ENCODE measurements at regions not wholly inside any gene's neighbourhood (a gene's known extent, or its start where the extent isn't known, plus 50 kb on each side); places are given as distances from the start of the nearest gene placed in this dataset.
A peak's percentile ranks its signal among the peaks of the same experiment; 100 is the strongest.
"Not testable (repeated sequence)": the region's sequence is repeated elsewhere in the genome, so short reads cannot be mapped to it uniquely, and the experiment has no call there.

GRCh38 chr11:91047882-91048281 is 825.0 kb upstream of the CHORDC1 start:
- DNase-seq (ENCODE audit: low spot score) = no peak

DNA sequence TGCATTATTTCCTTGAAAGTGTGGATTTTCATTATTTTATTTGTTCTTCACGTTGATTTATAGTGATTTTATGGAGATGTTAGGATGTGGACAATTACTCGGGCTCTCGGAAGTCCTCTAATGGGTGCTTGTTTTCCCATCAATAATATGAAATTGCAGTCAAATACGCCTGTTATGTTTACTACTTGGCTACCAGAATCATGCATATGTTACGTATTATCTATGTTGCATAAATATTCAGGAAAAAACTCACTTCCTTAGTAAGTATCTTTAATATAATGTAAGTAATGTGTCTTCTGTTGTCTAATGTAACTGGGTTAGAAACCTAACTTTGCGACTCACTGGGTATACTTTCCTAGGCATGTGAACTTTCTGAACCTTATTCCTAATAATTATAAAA is 823.4 kb upstream of the CHORDC1 start:
- no peak for DNase-seq (ENCODE audit: low spot score)

GRCh38 chr11:91041626-91042025 is 818.8 kb upstream of the CHORDC1 start:
- no peak for DNase-seq (ENCODE audit: low spot score)

- DNase-seq (ENCODE audit: low spot score) = no peak
Measured at GRCh38 chr11:91023731-91024130, 800.9 kb upstream of the CHORDC1 start.

GRCh38 chr11:91011503-91011902 is 788.7 kb upstream of the CHORDC1 start:
- no peak for DNase-seq (ENCODE audit: low spot score)

DNA sequence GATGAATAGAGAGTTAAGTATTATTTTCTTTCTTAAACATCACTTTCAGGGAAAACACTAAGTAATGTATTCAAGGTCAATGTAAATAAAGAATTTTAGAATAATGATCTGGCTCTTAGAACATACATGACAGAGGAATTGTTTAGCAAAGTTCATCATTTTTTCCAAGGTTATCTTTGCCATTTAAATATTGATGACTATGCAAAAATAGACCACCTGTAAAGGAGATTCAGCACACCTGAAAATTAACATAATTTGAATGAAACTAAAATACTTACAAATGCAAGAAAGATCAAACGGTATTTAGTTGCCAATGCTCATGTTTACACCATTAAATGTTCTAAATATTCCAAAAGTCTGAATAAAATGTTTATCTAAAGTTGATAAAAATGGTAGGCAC is 782.6 kb upstream of the CHORDC1 start:
- no peak for DNase-seq (ENCODE audit: low spot score)

- no peak for DNase-seq (ENCODE audit: low spot score)
Measured at GRCh38 chr11:90997241-90997640, 774.4 kb upstream of the CHORDC1 start.

DNA sequence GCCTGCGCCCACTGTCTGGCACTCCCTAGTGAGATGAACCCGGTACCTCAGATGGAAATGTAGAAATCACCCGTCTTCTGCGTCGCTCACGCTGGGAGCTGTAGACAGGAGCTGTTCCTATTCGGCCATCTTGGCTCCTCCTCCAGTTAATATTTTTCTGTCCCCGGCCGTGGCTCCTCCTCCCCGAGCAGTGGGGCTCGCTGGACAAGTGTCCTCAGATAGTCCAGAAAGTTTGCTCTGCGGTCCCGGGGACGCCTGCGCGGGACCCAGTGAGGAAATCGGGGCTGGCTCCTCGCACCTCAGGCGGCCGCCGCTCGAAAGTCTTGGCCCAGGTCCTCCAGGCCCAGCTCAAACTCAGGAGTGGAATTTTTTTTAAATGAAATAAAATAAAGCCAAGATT is 749.3 kb upstream of the CHORDC1 start:
- DNase-seq (ENCODE audit: low spot score) = not testable (repeated sequence)

- DNase-seq (ENCODE audit: low spot score) = no peak
Measured at GRCh38 chr11:90947930-90948329, 725.1 kb upstream of the CHORDC1 start.

DNA sequence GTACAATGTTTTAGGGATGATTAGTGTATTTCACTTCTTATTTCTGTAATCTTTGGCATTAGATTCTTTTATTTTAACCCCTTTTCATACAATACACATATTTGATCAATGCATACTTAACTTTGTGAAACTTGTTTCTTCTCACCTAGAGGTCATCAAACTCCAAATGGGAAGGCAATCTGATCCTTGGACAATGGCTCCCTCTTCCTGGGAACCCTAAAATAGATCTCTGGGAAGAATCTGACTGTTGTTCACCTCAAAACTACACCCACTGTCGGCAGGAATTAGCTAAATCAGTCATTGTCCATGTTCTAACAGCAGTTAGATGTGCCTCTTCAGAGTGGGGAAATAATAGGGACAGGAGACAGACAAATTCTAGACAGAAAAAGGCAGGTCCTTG is 707.4 kb upstream of the CHORDC1 start:
- no peak for DNase-seq (ENCODE audit: low spot score)

DNA sequence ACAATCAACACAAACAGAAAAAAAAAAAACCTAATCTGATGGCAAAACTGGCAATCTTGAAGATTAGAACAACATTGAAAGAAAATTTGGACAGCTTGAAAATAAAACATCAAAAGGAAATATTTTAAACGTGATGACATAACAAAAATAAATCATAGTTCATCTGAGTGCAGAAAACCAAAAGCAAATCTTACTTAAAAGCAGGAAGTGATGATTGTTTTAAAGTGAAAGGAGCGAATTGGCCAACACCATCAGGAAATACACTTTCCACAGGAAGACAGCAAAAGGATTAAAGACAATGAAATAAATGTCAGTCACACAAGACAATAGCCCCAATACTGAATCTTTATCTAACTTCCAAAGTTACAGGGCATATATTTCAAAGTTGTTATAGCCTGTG is 696.5 kb upstream of the CHORDC1 start:
- DNase-seq (ENCODE audit: low spot score) = no peak

- no peak for DNase-seq (ENCODE audit: low spot score)
Measured at GRCh38 chr11:90916706-90917105, 693.9 kb upstream of the CHORDC1 start.

DNA sequence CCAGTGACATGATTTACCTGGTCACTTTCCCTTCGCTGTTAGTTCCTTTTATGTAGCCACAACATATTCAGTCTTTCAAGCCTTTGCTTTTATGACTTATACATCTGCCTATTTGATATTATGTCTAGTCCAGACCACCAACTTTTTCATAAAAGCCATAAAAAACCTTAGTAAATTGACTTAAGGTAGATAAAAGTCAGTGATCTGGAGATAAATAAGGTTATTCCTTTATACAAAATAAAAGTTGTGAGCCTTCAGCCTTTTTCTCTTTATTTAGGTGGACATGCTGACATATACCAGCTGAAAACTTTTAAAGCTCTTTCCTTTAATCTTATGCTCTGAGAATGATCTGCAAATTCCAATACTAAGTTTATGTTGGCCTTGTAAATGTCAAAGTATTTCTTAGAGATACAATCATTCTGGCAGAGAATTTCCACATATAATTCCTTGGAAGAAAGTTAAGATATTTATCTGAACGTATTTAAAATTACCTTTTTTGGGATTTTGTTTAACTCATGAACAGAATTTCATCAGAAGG is 690.4 kb upstream of the CHORDC1 start:
- DNase-seq (ENCODE audit: low spot score) = no peak

DNA sequence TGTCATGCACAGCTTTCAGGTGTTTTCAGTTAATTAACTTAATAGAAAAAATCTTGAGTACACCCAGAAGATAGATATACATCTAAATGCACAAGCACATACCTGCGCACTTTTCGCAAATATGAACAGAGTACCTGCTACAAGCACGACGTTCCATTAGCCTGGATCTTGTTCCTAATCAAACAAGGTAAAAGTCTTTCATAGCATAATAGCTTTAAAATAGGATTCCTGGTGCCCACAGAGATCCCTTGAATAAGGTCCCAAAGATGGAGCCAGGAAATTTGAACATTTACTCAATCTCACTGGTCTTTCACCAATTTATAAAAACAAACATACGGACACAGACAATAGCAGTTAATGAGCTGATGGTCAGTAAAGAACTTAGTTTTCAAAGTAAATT is 689.8 kb upstream of the CHORDC1 start:
- no peak for DNase-seq (ENCODE audit: low spot score)

GRCh38 chr11:90911192-90911591 is 688.3 kb upstream of the CHORDC1 start:
- DNase-seq (ENCODE audit: low spot score) = no peak

DNA sequence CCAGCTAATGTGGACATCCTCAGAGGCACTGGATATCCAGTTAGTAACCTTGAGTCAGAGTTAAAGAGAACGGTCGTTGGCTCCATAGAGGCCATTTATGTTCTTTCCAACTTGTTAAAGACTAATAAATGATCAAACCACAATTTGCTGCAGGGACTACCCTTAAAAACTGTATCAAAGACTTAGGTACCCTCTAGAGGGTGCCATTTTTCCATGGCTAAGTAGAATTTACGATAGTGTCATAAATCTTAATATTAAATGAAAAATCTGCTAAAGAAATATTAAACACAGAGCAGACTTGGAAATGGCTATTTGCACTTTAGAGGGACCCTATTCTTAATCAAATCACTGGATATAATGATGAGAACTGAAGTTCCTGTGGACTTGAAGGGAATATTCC is 685.2 kb upstream of the CHORDC1 start:
- DNase-seq (ENCODE audit: low spot score) = no peak

- DNase-seq (ENCODE audit: low spot score) = no peak
Measured at GRCh38 chr11:90895850-90896249, 673.0 kb upstream of the CHORDC1 start.

- no peak for DNase-seq (ENCODE audit: low spot score)
Measured at GRCh38 chr11:90890347-90890746, 667.5 kb upstream of the CHORDC1 start.

- no peak for DNase-seq (ENCODE audit: low spot score)
Measured at GRCh38 chr11:90884181-90884580, 661.3 kb upstream of the CHORDC1 start.

DNA sequence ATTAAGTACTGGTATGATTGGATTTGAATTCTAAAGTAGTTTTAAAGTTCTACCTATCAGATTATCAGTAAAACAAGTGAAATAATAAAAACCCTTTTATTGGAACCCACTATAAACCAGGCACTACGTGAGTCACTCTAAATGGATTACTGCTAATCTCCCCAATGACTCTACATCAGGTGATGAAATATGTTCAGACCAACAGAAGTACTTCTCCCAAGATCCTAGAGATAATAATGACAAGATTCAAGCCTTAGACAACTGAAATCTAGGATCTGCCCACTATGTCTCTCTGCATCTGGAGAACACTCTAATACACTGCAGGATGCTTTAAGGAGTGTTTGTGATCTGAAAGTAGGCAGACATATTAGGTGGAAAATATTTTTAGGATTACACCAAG is 652.1 kb upstream of the CHORDC1 start:
- no peak for DNase-seq (ENCODE audit: low spot score)

DNA sequence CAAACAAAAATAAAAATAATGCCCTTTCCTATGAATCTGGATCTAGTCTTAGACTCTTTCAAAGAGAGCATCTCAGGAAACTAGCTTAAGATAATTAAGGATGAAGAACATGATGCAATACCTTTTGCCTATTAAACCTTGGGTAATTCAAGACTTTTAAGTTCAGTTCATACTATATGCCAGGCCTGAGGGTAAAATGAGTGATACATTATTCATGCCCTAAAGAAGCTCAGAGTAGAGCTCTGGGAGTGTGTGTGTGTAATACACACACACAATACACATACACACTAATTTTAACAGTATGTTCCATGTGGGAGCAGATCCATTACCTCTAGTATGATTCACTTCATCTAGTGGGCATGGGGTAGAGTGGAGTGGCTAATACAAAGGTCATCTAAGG is 651.4 kb upstream of the CHORDC1 start:
- DNase-seq (ENCODE audit: low spot score) = no peak

- DNase-seq (ENCODE audit: low spot score) = peak; percentile 74
Measured at GRCh38 chr11:90867416-90867815, 644.6 kb upstream of the CHORDC1 start.

GRCh38 chr11:90856790-90857189 is 633.9 kb upstream of the CHORDC1 start:
- DNase-seq (ENCODE audit: low spot score) = no peak

- DNase-seq (ENCODE audit: low spot score) = no peak
Measured at GRCh38 chr11:90855531-90855930, 632.7 kb upstream of the CHORDC1 start.

GRCh38 chr11:90851196-90851595 is 628.3 kb upstream of the CHORDC1 start:
- no peak for DNase-seq (ENCODE audit: low spot score)

All from putamen (tissue), 1 donor.